HFF-Myc (cell line): ENCODE measurements at regions not wholly inside any gene's neighbourhood (a gene's known extent, or its start where the extent isn't known, plus 50 kb on each side); places are given as distances from the start of the nearest gene placed in this dataset.

Source experiments
- DNase-seq: peaks from one replicate; pipeline ENCODE4 v3.0.0-alpha.2; 2011; ENCODE audit warnings: low read depth; ENCODE audit errors: extremely low read depth
- H3K4me3 ChIP-seq: replicated peaks from 2 replicates; pipeline ENCODE4 v1.5.1; 2011; ENCODE audit warnings: low read depth, mild to moderate bottlenecking, control low read depth, low read length
- TF ChIP-seq, protein P1 (sequence below): IDR thresholded peaks from 2 replicates; pipeline ENCODE4 v1.5.1; 2012; ENCODE audit warnings: mild to moderate bottlenecking, low read depth, low read length, control low read depth; ENCODE audit errors: missing control alignments

DNA sequence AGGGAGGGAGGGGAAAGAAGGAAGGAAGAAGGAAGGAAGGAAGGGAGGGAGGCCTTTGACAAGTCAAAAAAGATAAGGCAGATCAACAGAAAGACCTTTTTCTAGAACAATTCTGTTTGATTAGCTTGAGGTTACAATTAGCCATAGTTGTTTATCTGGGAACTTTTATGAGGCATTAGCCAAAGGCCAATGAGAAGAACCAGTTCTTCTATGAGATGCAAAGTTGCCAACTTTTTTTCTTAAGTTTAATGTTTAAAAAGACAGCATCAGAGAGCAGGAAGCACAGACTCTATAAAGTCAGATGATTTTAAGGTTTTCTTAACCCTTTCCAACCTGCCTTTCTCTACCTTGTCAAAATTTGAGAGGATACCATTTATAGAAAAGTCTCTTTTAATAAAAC is 301.3 kb upstream of the NR2F2 start:
- TF ChIP-seq, protein P1, sequence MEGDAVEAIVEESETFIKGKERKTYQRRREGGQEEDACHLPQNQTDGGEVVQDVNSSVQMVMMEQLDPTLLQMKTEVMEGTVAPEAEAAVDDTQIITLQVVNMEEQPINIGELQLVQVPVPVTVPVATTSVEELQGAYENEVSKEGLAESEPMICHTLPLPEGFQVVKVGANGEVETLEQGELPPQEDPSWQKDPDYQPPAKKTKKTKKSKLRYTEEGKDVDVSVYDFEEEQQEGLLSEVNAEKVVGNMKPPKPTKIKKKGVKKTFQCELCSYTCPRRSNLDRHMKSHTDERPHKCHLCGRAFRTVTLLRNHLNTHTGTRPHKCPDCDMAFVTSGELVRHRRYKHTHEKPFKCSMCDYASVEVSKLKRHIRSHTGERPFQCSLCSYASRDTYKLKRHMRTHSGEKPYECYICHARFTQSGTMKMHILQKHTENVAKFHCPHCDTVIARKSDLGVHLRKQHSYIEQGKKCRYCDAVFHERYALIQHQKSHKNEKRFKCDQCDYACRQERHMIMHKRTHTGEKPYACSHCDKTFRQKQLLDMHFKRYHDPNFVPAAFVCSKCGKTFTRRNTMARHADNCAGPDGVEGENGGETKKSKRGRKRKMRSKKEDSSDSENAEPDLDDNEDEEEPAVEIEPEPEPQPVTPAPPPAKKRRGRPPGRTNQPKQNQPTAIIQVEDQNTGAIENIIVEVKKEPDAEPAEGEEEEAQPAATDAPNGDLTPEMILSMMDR, result no peak
- no peak for DNase-seq
- no peak overlapping the region for H3K4me3 ChIP-seq

GRCh38 chr15:96031426-96032110 is 298.9 kb upstream of the NR2F2 start:
- no peak overlapping the region for H3K4me3 ChIP-seq
- TF ChIP-seq, protein P1, result no peak
- DNase-seq, result no peak

DNA sequence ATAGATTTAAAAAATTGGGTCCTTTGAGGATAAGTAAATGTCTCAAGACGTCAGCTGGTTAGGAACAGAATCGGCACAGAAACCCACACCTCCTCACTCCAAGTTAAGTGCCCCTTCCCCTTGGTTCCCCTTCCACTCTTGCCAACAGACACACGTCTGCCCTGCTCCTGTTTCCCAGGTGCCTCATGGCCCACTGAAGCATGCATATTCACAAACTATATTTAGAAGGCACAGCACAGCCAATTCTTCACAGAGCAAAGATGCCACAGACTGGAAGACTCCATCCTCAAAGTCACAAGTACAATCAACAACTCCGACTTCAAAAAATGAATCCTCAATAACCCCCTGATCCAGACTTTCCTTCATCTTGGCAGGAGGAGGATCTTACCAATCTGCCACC is 295.4 kb upstream of the NR2F2 start:
- no peak for DNase-seq
- no peak overlapping the region for H3K4me3 ChIP-seq
- TF ChIP-seq, protein P1, result no peak

DNA sequence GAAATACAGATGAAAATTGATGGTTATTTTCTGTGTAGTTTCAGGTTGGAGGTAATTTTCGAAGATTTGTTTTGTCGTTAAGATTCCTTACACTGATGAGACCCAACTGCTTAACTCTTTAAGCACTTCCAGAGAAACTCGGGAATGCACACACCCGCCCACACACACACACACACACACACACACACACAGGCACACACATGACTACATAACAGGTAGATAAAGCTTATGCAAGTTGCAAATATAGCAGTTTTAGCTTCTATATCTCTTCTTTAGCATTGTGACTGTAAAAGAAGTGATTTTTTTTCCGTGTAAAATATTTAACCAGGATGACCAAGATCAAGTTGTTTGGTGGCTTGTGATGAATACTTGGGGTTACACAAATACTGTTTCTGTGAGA is 294.9 kb upstream of the NR2F2 start:
- TF ChIP-seq, protein P1, result no peak
- no peak for DNase-seq
- H3K4me3 ChIP-seq, result no peak overlapping the region

DNA sequence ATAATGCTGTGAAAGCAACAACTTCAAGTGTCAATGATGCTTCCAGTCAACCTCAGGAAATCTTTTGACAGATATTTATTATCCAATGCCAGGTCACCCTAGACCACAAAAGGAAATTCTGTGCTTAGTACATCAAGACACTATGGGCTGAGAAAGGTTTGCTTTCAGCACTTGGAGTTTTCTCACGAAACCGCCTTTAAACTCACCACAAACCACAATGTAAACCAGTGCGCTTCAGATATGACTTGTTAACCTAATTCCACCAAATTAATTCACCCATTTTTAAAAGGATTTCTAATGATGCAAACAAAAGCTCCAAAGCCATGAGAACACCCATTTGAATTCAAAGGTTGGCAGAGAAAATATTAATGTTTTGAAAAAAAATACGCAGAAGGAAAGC is 292.9 kb upstream of the NR2F2 start:
- TF ChIP-seq, protein P1, result no peak
- H3K4me3 ChIP-seq, result no peak overlapping the region
- no peak for DNase-seq

DNA sequence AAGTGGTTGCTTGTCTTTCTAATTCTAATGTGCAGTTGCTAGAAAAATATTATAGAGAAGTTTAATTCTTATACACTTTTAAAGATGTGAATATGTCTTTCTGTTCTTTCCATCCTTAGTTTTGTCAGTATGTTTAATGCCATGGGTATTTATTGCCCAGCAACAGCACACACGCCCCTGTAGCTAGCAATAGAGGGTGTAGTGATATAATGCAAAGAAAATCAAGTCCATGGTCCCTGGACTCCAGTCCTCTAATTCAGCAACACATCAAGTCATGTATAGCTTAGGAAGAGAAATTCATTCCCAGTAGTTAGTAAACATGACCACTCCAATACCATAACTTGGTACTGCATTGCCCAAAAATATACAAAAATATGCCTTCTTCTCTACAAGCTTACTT is 292.4 kb upstream of the NR2F2 start:
- DNase-seq, result no peak
- TF ChIP-seq, protein P1, result no peak
- no peak overlapping the region for H3K4me3 ChIP-seq

DNA sequence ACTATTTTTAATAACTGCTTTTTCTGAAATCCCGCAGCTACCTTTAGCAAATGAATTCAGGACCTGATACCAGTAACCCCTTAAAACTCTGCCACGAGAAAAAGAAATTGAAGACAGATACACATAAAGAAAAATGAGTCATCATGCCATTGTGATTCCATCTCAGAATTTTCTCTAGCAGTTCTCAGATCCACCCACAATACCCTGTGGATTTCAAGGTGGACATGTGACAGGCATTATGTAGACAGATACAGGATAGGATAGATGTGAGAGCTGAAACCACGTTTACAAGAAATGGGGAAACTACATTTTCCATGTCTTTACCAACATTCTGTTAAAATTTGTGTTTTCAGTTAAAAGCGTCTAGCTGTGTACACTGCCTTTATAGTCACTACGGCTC is 291.9 kb upstream of the NR2F2 start:
- no peak for DNase-seq
- H3K4me3 ChIP-seq, result no peak overlapping the region
- TF ChIP-seq, protein P1, result no peak
